ENCODE measurements at regions not wholly inside any gene's neighbourhood (a gene's known extent, or its start where the extent isn't known, plus 50 kb on each side); places are given as distances from the start of the nearest gene placed in this dataset.
"Not testable (repeated sequence)": the region's sequence is repeated elsewhere in the genome, so short reads cannot be mapped to it uniquely, and the experiment has no call there.

DNA sequence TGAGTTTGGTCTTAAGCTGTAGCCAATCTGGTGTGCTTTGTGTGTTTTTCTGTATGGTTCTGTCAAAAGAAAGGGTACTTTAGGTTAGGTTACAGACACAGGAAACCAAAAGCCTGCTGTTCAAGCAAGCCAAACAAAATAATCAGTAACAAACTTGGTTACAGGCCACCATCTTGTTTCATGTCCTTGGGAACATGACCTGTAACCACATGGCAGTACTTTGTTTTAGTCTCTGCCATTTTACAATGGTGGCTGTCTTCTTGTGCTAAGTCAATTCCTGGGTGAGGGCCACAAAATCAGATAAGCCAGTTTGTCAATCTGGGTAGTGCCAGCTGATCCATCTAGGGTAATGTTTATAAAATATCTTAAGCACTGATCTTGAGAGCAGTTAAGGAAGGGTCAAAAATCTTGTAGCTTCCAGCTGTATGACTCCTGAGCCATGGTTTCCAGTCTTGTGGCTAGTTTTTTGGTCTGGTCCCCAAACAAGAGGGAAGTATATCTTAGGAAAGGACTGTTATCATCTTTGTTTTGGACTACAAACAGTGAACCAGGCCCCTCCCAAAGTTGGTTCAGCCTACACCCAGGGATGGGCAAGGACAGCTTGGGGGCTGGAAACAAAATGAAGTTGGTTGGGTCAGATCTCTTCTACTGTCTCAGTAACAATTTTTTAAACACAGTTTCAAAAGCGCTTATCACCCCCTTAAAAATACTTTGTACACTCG is 90.0 kb downstream of the IGLL5 start:
- DNase-seq (ENCODE audit: low spot score): no peak

DNA sequence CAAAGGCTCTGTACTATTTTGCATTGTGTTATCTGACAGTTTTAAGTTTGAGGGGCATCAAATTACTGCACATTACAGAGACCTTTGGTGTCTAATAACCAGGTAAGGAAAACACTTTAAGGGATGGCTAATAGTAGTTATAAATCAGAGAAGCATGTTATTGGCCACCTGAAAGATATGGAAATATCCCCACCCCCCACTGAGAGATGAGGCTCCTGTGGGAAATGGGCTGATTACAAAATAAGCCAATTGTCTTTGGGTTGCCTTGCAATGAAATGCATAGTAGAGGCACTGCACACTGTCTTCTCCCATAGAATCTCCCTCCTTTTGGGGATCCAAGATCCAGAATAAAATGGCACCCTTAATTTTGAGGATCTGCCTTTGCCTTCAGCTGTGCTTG is 91.0 kb downstream of the IGLL5 start:
- no peak for DNase-seq (ENCODE audit: low spot score)

DNA sequence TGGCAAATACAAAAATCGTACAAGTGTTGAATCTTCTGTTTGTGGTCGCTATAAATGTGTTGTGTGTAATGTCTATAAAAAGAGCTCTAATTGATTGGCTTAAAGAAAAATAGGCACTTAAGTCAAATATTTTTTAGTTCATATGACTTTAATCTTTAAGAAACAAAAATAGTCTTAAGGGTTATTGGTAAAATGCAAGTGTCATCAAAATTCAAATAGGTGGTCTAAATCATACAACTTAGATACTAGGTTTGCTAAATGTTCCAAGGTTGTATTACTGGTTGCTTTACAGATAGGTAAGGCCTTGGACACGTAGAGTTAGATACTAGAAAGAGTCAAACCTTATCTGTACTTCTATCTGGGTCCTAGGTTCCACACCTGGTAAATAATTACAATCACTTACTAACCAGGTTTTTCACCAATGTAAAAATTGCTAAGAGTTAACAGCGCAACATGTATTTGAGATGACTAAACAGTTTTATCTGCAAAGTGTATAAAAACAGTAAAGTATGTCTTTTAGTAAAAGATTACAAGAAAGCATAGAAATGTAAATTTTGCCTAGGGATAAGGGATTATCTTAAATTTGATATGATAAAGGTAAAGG is 91.1 kb upstream of the GNAZ start:
- DNase-seq (ENCODE audit: low spot score): no peak

DNA sequence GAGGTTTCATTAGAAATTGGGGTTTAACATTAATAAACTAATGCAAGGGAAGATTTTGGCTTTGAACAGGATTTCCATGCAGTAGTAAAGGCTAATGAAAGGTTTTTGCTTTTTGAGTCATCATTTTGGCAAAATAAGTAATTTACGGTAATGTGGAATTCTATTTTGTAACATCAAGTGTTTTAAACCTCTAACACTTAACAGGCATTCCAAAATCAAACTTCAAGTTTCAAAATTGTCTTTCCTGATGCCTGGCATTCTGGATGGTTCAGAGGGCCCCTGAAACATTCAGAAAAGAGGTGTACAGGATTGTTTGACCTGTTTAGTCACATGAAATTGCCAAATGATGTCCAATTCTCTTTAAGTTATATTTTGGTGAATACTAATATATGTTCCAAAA is 90.4 kb upstream of the GNAZ start:
- no peak for DNase-seq (ENCODE audit: low spot score)

DNA sequence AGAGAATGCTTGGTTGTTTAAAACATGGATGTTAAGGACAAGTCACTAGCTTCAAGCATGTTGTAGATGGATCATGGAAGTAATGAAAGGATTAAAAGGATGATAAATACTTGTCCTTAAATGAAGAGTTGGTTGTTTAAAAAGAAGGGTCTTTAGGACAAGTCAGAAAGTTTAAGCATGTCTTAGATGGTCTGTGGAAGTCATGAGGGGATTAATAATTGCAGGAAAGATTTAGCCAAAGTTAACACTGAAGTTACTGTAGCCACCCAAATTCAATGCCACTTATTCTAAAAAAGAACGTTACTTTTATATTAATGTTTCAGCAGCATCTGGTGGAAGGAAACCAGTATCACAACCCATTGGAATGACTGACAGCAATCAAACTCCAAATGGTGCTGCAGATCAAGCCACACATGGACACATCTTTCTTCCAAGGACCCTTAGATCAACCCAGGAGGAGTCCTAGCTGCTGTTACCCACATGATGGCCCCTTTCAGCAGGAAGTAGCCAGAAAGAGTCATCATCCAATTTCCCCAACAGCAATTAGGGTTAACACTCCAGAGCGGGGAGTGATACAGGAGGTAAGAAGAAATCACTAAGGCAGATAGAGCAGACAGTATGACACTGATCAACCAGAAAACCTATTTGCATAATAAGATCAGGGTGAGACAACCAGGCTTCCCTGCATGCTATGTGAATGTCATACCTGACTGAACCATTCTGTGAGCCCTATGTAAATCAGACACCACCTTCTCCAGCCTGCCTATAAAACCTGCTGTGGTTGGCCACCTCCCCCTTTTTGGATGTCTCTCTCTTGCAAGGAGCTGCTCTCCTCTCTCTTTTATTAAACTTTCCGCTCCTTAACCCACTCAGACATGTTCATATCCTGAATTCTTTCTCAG is 88.4 kb upstream of the GNAZ start:
- no peak for DNase-seq (ENCODE audit: low spot score)

DNA sequence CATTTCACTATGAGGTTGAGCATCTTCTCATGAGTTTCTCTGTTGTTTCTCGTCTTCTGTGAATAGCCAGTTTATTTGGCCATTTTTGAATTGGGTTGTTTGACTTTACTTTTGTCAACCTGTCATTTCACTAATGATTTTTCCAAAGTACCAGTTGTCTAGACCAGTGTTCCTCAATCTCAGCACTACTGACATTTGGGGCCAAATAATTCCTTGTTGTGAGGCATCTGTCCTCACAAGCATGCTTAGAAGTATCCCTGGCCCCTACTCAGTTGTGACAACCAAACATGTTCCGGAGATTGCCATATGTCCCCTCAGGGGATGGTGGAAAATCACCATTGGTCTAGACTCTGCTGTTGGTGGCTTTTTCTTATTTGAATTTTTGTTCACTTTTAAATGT is 87.7 kb upstream of the GNAZ start:
- no peak for DNase-seq (ENCODE audit: low spot score)

DNA sequence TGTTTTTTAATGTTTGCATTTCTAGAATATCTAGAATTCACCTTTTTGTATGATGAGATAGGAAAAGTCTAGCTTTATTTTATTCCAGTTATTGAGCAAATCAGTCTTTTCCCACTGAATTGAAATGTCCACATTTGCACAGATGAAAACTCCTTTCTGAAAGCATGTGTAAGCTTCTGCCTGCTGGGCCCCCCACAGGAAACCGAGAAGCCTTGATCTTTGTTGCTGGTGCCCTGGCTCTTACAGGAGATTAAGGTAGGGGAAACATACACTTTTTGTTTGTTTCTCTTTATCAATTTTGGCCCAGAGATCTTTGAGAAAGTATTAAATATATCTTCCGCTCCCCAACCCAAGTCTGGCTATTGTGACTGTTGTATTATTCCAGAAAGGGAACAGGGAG is 87.2 kb upstream of the GNAZ start:
- no peak for DNase-seq (ENCODE audit: low spot score)

DNA sequence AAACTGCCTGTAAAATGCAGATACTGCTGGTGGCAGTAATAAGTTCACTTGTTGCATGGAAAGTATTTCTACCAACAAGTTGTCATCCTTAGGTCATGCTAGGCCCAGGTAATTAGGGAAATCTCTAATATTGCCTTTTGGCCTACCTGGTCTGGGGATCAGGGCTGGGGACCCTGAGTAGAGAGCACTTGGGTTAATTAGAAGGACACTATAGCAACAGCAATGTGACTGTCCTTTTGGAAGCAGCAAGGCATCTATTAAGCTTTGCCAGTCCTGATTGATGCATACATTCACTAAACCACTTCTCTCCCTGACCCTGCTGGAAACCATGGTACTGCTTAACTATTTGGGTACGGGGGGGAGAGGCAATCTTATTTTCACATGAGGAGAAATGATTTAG is 86.5 kb upstream of the GNAZ start:
- DNase-seq (ENCODE audit: low spot score): no peak

DNA sequence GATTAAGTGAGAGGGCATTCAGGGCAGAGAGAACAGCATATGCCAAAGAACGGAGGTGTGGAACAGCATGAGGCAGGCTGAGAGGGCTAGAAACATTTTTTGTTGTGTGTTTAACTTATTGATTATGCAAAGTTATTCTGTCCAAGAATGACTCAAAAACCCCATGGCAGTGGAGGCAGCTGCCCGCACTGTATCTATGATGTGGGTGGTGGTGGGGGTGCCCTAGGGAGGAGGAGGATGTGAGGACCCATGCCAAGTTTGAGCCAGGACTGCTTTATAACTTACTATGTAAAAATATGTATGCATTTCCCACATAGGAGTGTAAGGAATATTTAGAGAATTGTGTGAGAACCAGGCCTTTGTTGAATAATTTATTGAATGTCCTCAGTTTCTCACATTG is 85.4 kb upstream of the GNAZ start:
- DNase-seq (ENCODE audit: low spot score): no peak

DNA sequence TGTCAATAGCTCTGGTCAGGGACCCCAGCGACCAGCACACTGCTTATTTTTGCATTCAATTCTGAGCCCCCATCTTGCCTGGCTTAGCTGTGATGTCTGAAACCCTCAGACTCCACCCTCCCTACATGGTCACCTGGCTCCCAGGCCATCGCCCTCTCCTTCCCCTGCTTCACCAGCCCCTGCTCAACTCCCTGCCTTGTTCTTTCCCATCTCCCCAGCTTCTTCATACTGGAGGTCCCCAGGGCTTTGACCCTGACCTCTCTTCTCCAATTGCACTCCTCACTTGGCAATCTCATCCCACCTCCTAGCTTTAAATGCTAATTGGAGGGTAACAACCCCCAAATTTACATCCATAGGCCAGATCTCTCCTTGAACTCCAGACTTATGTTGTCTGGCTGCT is 84.3 kb upstream of the GNAZ start:
- no peak for DNase-seq (ENCODE audit: low spot score)

DNA sequence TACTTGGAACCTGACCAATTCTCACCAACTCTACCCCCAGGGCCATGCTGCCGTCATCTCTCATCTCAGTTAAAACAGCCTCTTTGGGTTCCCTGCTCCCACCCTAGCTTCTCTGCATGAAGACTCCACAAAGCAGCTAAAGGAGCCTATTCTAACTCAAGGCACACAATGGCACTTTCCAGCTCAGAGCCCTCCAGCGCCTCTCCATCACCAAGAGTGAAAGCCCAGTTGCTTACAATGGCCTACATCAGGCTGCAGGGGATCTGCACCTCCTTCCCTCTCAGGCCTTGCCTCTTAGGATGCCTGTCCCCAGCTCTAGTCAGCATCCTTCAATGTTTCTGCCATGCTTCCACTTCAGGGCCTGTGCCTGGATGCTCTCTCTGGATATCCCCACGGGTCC is 83.7 kb upstream of the GNAZ start:
- no peak for DNase-seq (ENCODE audit: low spot score)

DNA sequence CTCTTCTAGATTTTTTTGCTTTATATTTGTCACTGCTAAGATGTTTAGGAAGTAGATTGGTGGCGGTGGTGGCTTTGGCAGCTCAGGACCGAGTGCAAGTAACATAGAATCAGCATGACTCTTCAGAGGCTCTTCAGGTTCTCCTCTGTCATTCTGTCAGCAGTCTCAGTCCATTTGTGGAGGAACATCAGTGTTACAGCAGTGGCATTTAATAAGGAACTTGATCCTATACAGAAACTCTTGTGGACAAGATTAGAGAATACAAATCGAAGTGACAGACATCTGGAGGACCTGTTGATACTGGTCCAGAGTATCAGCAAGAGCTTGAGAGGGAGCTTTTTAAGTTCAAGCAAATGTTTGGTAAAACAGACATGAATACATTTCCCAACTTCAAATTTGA is 82.2 kb upstream of the GNAZ start:
- DNase-seq (ENCODE audit: low spot score): no peak

DNA sequence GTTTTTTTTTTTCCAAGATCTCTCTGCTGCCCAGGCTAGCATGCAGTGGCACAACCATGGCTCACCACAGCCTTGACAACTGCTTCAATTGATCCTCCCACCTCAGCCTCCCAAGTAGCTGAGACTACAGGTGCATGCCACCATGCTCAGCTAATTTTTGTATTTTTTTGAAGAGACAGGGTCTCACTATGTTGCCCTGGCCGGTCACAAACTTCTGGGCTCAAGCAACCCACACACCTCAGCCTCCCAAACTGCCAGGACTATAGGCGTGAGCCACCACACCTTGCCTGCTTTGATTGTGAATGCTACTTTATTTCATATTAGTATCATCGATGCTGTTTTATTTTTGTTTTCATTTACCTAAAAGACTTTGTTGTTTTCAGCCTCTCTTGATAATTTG is 81.5 kb upstream of the GNAZ start:
- no peak for DNase-seq (ENCODE audit: low spot score)

DNA sequence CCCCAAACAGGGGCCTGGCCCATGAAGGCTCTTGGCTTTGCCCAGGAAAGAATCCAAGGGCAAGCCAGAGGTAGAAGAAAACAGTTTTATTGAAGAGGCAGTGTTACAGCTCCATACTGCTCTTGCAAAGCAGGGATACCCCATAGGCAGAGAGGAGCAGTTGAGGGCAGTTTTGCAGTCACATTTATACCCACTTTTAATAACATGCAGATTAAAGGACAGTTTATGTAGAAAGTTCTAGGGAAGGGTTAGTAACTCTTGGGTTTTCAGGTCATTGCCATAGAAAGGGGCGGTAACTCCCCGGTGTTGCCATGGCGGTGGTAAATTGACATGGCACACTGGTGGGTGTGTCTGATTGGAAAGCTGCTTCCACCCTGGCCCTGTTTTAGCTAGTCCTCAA is 80.5 kb upstream of the GNAZ start:
- DNase-seq (ENCODE audit: low spot score): no peak

DNA sequence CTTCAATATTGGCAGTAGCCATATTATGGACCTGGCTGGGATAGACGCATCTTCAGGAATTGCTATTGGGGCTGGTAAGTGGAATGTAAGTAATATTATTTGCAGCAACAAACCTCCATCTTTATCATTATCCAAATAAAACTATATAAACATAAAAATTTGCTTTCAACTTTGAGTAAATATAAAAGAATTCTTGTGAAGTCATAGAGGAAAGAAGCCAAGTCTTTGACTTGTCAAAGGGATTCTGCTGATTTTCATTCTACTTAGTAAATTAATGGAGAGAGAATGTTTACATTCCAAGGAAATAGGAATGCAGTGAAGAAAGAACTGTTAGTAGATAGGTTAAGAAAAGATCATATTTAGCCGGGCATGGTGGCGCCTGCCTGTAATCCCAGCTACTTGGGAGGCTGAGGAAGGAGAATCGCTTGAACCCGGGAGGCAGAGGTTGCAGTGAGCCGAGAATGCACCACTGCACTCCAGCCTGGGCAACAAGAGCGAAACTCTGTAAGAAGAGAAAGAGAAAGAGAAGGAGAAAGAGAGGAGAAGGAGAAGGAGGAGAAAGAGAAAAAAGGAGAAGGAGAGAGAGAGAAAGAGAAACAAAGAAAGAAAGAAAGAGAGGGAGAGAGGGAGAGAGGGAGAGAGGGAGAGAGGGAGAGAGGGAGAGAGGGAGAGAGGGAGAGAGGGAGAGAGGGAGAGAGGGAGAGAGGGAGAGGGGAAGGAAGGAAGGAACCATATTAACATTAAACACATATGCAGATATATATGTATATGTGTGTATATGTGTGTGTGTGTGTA is 79.4 kb upstream of the GNAZ start:
- DNase-seq (ENCODE audit: low spot score): not testable (repeated sequence)

DNA sequence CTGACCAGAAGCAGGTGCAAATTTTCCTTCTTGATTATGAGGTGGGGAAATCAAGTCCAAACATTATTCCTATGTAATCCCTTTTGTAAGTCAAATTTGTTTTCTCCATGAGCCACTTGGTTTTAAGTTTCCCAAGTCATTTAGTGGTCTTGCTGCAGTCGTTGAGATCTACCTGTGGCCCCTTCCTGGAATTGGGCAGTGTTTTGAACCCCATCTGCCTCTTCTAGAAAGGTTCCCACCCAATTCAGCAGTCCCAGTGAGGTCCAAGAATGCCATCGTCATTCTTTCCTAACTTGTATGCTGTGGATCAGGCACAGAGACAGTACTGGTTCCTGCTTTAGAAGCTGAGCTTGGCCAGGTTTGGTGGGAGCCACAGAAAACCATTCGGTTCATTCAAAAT is 77.8 kb upstream of the GNAZ start:
- no peak for DNase-seq (ENCODE audit: low spot score)

DNA sequence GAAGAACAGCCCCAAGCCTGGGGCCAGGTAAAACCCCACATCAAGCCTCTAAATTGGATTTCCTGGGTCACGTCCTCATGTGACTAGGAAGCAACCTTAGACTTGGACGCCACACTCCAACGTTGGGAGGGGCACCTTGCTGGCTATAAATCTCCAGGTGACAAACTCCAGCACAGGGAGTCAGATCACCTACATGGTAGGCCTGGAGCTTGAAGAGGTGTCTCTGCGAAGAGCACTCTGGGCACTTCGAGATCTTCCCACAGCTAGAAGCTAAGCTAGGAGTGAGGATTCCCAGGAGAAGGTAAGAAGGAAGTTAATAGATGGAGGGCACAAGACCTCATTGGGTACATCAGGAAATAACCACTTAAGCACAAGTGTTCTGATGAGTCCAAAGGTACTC is 77.1 kb upstream of the GNAZ start:
- DNase-seq (ENCODE audit: low spot score): no peak

DNA sequence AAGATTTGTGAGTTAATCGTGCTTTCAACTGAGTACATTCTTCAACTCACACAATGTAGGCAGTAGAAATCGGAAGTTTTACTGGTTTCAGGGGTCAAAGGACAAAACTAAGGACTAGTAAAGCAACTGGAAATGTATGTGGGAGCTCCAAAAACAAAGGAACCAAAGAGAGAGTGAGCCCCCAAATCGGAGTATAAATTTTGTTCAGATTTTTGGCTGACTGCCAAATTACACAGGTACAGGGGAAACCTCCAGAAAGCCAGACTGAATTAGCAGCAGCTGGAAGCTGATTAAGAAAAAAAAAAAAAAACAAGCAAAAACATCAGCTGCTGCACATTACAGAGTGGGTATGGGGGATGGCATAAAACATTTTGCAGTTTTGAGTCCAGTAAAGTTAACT is 75.2 kb upstream of the GNAZ start:
- no peak for DNase-seq (ENCODE audit: low spot score)

DNA sequence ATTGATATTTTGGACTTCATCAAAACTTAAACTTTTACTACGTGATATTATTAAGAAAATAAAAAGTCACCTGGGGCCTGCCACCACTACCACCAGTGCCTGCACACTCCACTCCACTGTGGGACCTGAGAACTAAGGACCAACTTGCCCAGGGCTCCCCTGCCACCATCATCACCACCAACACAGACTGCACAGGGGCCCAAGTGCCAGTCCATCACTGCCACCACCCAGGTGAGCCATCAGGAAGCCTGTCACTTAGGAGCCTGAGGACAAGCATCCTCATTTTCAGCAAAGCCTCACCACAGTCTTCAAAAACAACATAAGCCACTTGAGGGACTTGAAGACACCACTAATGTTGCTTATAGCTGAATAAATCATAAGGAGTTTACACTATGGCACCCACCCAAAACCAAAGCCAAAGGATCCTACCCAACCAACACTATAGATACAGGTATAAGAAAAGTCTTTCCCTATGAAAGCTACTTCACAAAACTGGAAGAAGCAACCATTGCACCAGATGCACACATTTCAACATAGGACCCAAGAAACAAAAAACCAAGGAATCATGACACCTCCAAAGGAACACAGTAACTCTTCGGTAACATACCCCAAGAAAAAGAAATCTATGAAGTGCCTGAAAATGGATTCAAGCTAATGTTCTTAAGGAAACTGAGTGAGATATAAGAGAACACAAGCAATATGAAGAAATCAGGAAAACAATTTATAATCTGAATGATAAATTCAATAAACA is 73.6 kb upstream of the GNAZ start:
- DNase-seq (ENCODE audit: low spot score): no peak

DNA sequence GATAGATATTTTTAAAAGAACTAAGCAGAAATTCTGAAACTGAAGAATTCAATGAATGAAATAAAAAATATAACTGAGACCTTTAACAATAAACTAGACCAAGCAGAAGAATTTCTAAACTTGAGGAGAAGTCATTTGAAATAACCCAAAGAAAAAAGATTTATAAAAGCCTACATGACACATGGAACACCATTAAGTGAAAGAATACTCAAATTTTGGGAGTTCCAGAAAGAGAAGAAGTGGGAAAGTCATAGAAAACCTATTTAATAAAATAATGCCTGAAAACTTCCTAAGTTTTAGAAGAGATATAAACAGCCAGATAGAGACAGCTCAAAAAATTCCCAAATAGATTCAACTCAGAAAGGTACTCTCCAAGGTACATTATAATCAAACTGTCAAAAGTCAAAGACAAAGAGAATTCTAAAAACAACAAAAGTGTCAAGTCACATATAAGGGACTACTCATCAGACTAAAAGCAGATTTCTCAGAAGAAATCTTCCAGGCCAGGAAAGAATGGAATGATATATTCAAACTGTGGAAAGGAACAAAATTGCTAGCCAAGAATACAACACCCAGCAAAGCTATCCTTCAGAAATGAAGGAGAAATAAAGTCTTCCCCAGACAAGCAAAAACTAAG is 72.9 kb upstream of the GNAZ start:
- no peak for DNase-seq (ENCODE audit: low spot score)

DNA sequence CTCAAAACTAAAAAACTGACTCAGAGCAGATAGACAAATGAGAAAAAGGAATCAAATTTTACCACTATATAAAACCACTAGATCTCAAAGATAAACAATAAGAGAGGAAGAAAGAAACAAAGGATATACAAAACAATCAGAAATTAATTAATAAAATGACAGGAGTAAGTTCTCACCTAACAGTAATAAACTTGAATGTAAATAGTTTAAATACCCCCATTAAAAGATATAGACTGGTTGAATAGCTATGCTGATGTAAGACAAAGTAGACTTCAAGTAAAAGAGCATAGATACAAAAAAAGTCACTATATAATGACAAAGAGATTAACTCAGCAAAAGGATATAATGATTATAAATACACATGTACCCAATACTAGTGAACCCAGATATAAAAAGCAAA is 72.3 kb upstream of the GNAZ start:
- DNase-seq (ENCODE audit: low spot score): no peak

Data from SW480 (cell line).